ENCODE measurements at regions not wholly inside any gene's neighbourhood (a gene's known extent, or its start where the extent isn't known, plus 50 kb on each side); places are given as distances from the start of the nearest gene placed in this dataset.

DNA sequence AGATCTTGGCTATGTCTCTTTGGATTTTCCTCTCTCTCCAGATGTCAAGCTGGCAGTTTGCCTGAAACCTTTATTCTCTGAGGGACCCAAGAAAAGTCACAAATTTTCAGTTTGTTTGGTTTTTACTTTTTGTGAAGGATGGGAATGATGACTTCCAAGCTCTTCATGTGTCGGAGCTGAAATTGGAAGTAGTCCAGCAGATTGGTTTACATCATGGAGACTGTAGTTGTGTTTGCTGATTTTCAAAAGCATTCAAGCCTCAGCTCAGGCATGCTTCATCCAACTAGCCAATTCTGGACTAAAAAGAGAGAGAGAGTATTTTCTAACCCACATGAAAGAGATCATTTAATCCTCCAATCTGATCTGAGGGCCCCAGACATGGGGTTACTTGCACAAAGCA is 326.2 kb upstream of the AUTS2 start:
- TF ChIP-seq POLR2A (IDR thresholded peaks at IDR 0.05): no peak
- TF ChIP-seq, protein P1, sequence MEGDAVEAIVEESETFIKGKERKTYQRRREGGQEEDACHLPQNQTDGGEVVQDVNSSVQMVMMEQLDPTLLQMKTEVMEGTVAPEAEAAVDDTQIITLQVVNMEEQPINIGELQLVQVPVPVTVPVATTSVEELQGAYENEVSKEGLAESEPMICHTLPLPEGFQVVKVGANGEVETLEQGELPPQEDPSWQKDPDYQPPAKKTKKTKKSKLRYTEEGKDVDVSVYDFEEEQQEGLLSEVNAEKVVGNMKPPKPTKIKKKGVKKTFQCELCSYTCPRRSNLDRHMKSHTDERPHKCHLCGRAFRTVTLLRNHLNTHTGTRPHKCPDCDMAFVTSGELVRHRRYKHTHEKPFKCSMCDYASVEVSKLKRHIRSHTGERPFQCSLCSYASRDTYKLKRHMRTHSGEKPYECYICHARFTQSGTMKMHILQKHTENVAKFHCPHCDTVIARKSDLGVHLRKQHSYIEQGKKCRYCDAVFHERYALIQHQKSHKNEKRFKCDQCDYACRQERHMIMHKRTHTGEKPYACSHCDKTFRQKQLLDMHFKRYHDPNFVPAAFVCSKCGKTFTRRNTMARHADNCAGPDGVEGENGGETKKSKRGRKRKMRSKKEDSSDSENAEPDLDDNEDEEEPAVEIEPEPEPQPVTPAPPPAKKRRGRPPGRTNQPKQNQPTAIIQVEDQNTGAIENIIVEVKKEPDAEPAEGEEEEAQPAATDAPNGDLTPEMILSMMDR (IDR thresholded peaks at IDR 0.05 in 4 of 5, conservative IDR thresholded peaks at IDR 0.05 in 1 of 5): no peak
- ATAC-seq: no peak
- H3K36me3 ChIP-seq: no peaks in the 10 kb centered on the region
- in situ Hi-C loops (cut with MboI; ENCODE audit: low sequenced_read_pairs in 4 of 4): no loop called here
- no peak overlapping the region for H3K27ac ChIP-seq
- no peaks in the 10 kb centered on the region for H3K27me3 ChIP-seq
- H3K4me3 ChIP-seq: no peak overlapping the region
- no peaks in the 10 kb centered on the region for H3K9me3 ChIP-seq
- DNase-seq: no peak
- no peaks in the 10 kb centered on the region for H3K4me1 ChIP-seq
- intact Hi-C loops (cut with DNase I; ENCODE audit: low total_unique reads): no loop called here

DNA sequence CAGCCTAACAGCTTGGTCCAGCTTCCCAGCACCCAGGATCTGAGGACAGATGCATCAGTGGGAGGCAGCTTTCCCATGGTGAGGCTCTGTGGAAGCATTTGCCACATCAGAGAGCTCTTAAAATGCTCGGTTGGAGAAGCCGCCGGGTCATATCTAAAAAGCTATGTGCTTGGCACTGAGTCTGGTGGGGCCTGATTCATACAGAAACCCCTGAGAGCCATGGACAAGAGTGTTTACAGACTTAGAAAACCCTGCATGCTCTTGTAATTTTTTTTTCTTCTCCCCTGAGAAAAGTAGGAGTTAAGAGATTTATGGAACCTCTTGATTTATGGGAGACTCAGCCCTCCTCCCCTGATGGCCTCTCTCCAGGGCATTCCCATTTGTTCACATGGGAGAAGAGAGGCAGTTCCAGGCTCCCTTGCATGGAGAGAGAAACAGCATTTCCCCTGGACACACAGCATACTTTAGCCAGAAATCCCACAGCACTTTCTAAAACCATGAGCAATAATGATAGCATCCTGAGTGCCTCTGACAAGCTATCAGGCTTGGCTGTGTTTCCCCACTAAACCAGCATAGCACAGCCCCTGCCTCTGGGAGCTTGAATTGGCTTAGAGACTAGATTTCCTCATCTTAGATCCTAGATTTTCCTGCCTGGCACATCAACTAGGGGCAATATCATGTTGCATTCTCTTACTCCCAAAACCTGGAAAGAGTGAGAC is 322.1 kb upstream of the AUTS2 start:
- H3K36me3 ChIP-seq: no peaks in the 10 kb centered on the region
- no peak overlapping the region for H3K27ac ChIP-seq
- intact Hi-C loops (cut with DNase I; ENCODE audit: low total_unique reads) (no loop called here), in situ Hi-C loops (cut with MboI; ENCODE audit: low sequenced_read_pairs in 4 of 4) (no loop called here)
- no peaks in the 10 kb centered on the region for H3K4me1 ChIP-seq
- ATAC-seq (no peak), DNase-seq (no peak)
- no peaks in the 10 kb centered on the region for H3K9me3 ChIP-seq
- H3K27me3 ChIP-seq: no peaks in the 10 kb centered on the region
- TF ChIP-seq, protein P1 (IDR thresholded peaks at IDR 0.05 in 4 of 5, conservative IDR thresholded peaks at IDR 0.05 in 1 of 5): no peak
- TF ChIP-seq POLR2A (IDR thresholded peaks at IDR 0.05): no peak
- H3K4me3 ChIP-seq: no peak overlapping the region

DNA sequence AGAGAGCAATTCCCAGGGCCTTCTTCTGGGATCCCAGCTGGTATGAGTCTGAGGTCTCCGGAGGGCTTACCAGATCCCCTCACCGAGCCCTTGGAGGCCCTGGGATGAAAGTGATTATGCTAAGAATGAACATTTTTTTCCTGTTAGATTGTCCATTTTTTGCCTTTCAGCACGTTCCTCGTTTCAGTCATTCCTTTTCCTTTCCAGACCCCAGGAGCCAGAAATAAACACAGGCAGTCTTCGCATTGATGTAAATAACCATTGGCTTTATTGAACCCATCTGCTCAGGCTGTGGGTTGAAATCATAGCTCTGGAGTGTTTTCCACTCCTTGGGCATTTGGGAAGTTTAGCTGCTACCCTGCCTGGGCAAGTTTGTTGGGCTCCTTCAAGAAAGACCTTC is 320.9 kb upstream of the AUTS2 start:
- Histone ChIP-seq H3K9me3 (no peaks in the 10 kb centered on the region), H3K36me3 (no peaks in the 10 kb centered on the region), H3K27ac (no peak overlapping the region), H3K4me3 (no peak overlapping the region), H3K27me3 (no peaks in the 10 kb centered on the region), H3K4me1 (no peaks in the 10 kb centered on the region)
- in situ Hi-C loops (cut with MboI; ENCODE audit: low sequenced_read_pairs in 4 of 4) (no loop called here), intact Hi-C loops (cut with DNase I; ENCODE audit: low total_unique reads) (no loop called here)
- no peak for ATAC-seq
- TF ChIP-seq POLR2A (IDR thresholded peaks at IDR 0.05): no peak
- TF ChIP-seq, protein P1 (IDR thresholded peaks at IDR 0.05 in 4 of 5, conservative IDR thresholded peaks at IDR 0.05 in 1 of 5): no peak
- no peak for DNase-seq

DNA sequence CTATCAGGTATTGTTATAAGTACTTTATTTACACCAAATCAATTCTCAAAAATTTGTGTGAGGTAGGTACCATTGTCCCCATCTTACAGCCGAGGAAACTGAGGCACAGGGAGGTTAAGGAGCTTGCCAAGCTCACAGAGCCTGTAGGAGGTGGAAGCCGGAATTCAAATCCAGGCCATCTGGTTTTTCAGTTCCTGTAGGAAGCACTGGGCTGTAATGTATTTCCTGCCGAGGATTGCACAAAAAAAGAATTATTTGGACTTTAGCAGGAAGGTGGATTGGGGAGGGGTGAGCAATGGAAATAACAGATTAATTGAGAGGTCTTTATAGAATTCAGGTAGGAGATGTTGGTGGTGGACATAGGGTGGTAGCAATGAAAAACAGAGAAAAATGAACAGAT is 315.3 kb upstream of the AUTS2 start:
- H3K4me3 ChIP-seq: no peak overlapping the region
- ATAC-seq (no peak), DNase-seq (no peak)
- peaks cover 0 to 2% of the 10 kb centered on the region in 2 donors for H3K4me1 ChIP-seq
- no peak for TF ChIP-seq POLR2A (IDR thresholded peaks at IDR 0.05)
- TF ChIP-seq, protein P1 (IDR thresholded peaks at IDR 0.05 in 4 of 5, conservative IDR thresholded peaks at IDR 0.05 in 1 of 5): no peak
- intact Hi-C loops (cut with DNase I; ENCODE audit: low total_unique reads) (no loop called here), in situ Hi-C loops (cut with MboI; ENCODE audit: low sequenced_read_pairs in 4 of 4) (no loop called here)
- no peaks in the 10 kb centered on the region for H3K27me3 ChIP-seq
- no peaks in the 10 kb centered on the region for H3K9me3 ChIP-seq
- H3K27ac ChIP-seq: peak overlapping the region in 1 of 4 donors; percentile 13
- H3K36me3 ChIP-seq: no peaks in the 10 kb centered on the region

DNA sequence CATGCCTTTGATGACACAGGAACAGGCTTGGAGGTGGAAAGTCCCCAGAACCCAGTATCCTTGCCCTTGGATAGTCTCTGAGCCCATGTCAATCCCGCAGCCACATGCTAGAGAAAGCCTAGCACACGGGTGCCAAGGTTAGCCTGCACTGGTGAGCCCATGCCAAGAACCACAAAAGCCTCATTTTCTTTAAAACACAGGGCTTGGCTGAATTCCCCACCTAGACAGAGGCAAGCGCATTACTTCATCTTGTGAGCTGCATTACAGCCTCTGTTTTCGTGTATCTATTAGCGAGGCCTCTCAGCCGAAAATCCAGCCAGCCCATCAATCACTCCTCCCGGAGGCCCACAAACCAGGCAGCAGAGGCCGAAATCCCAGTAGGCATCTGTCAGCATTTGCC is 314.9 kb upstream of the AUTS2 start:
- no peak for TF ChIP-seq POLR2A (IDR thresholded peaks at IDR 0.05)
- TF ChIP-seq, protein P1 (IDR thresholded peaks at IDR 0.05 in 4 of 5, conservative IDR thresholded peaks at IDR 0.05 in 1 of 5): no peak
- H3K36me3 ChIP-seq: no peaks in the 10 kb centered on the region
- ATAC-seq (peak; percentile 45 to 62), DNase-seq (peak in 1 of 2 donors; percentile 19)
- H3K9me3 ChIP-seq: no peaks in the 10 kb centered on the region
- peaks cover 0 to 2% of the 10 kb centered on the region in 2 donors for H3K4me1 ChIP-seq
- H3K27ac ChIP-seq: peak overlapping the region in 1 of 4 donors; percentile 13
- intact Hi-C loops (cut with DNase I; ENCODE audit: low total_unique reads): no loop called here
- H3K27me3 ChIP-seq: no peaks in the 10 kb centered on the region
- in situ Hi-C loops (cut with MboI; ENCODE audit: low sequenced_read_pairs in 4 of 4): no loop called here
- no peak overlapping the region for H3K4me3 ChIP-seq

Measured in gastrocnemius medialis (tissue), 4 donors.